PC-3 (cell line): ENCODE measurements at regions not wholly inside any gene's neighbourhood (a gene's known extent, or its start where the extent isn't known, plus 50 kb on each side); places are given as distances from the start of the nearest gene placed in this dataset.

Source experiments
- ATAC-seq: fragments of 200-7000 bp; cut with Tn5 transposase; 2 replicates; pipeline ENCODE4 v1.9.1; 2020; ENCODE audit warnings: mild to moderate bottlenecking, moderate library complexity
- BruUV-seq: library from RNA; stranded (reverse); fragments of 400-500 nt; replicated peaks from 2 replicates; lab custom pipeline; 2021; lab: Mats Ljungman, UMichigan
- CTCF ChIA-PET: fragments of 300-600 bp; sonication (Branson Sonifier 250); formaldehyde crosslinking; loops from one replicate; lab custom pipeline; 2022; ENCODE audit warnings: antibody characterized with exemption; lab: Charles Lee
- POLR2A ChIA-PET: fragments of 300-600 bp; sonication (Branson Sonifier 250); formaldehyde crosslinking; loops from one replicate; lab custom pipeline; 2022; ENCODE audit warnings: antibody characterized with exemption; ENCODE audit not compliant: unreplicated experiment; lab: Charles Lee
- DNase-seq: peaks from one replicate; pipeline ENCODE4 v3.0.0-alpha.2; 2015
- H2AFZ ChIP-seq: fragments of 300-600 bp; sonication (generic); 2 replicates; pipeline ENCODE4 v1.6.0; 2016; ENCODE audit warnings: antibody characterized with exemption, low read length
- H3F3A ChIP-seq: fragments of 300-600 bp; sonication (generic); one replicate; pipeline ENCODE4 v1.6.0; 2017; ENCODE audit warnings: antibody characterized with exemption, low read length, control low read depth, mild to moderate bottlenecking; ENCODE audit not compliant: unreplicated experiment
- H3K27ac ChIP-seq: fragments of 300-600 bp; sonication (generic); 2 replicates; pipeline ENCODE4 v1.5.1; 2016; ENCODE audit warnings: mild to moderate bottlenecking, low read length
- H3K27me3 ChIP-seq: fragments of 300-600 bp; sonication (generic); 2 replicates; pipeline ENCODE4 v1.6.1; 2016; ENCODE audit warnings: low read length, mixed read lengths
- H3K36me3 ChIP-seq: fragments of 300-600 bp; sonication (generic); 2 replicates; pipeline ENCODE4 v1.6.1; 2016; ENCODE audit warnings: low read depth, mixed run types, low read length, mixed read lengths
- H3K4me1 ChIP-seq: fragments of 300-600 bp; sonication (generic); 2 replicates; pipeline ENCODE4 v1.5.1; 2016; ENCODE audit warnings: low read length; ENCODE audit not compliant: insufficient read depth
- H3K4me2 ChIP-seq: fragments of 300-600 bp; sonication (generic); 2 replicates; pipeline ENCODE4 v1.6.0; 2016; ENCODE audit warnings: low read length
- H3K4me3 ChIP-seq: fragments of 300-600 bp; sonication (generic); 2 replicates; pipeline ENCODE4 v1.5.1; 2016; ENCODE audit warnings: mild to moderate bottlenecking, low read length, mixed read lengths
- H3K79me2 ChIP-seq: fragments of 300-600 bp; sonication (generic); 2 replicates; pipeline ENCODE4 v1.6.1; 2017; ENCODE audit warnings: low read length, mixed read lengths
- H3K9ac ChIP-seq: fragments of 300-600 bp; sonication (generic); 2 replicates; pipeline ENCODE4 v1.6.0; 2016; ENCODE audit warnings: mild to moderate bottlenecking, low read length
- H3K9me2 ChIP-seq: fragments of 300-600 bp; sonication (generic); replicated peaks from 2 replicates; pipeline ENCODE4 v1.6.1; 2016; ENCODE audit warnings: mixed run types, low read length, mixed read lengths
- H3K9me3 ChIP-seq: fragments of 300-600 bp; sonication (generic); 2 replicates; pipeline ENCODE4 v1.6.1; 2016; ENCODE audit warnings: low read length, mixed read lengths
- H4K20me1 ChIP-seq: fragments of 300-600 bp; sonication (generic); 2 replicates; pipeline ENCODE4 v1.6.1; 2016; ENCODE audit warnings: low read length, mixed read lengths
- EZH2 ChIP-seq: fragments of 300-600 bp; sonication (generic); IDR thresholded peaks from one replicate; pipeline ENCODE4 v1.6.1; 2017; ENCODE audit warnings: antibody characterized with exemption, mild to moderate bottlenecking, low read length; ENCODE audit not compliant: unreplicated experiment
- EZH2phosphoT487 ChIP-seq: fragments of 300-600 bp; sonication (generic); IDR thresholded peaks from 2 replicates; pipeline ENCODE4 v1.6.1; 2018; ENCODE audit warnings: mild to moderate bottlenecking, antibody characterized with exemption, low read length, borderline replicate concordance
- intact Hi-C: fragments of 100-400 bp; cut with micrococcal nuclease; formaldehyde crosslinking; loops from 2 replicates; pipeline ENCODE4 v1.9.0; 2023
- TF ChIP-seq, protein P1 (sequence below): fragments of 300-600 bp; sonication (generic); conservative IDR thresholded peaks from 2 replicates; pipeline ENCODE4 v1.5.1; 2017; ENCODE audit warnings: antibody characterized with exemption, low read depth, mild to moderate bottlenecking, low read length

DNA sequence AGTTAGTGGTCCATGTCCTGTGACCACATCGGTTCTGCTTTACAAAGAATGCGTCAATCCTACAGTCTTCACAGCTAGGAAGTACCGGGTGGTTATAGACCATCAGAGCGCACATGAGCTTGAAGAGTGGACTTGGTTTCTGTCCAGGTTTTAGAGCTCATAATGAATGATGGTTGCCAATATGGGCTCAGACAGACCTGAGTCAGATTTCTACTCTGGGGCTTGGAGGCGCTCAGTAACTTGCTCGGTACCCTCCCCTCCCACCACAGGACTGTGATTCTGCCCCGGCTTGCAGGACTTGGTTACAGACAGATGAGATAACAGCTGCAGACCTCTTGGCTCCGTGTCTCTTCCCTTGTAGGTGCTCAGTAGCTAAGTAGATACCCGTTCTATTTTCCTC lies 284.7 kb downstream of the TSHZ3 start:
- intact Hi-C loops: no loop called here
- H3K9ac ChIP-seq: no peak overlapping the region
- H3K9me2 ChIP-seq: no peaks in the 10 kb centered on the region
- BruUV-seq: no TSS peak
- H4K20me1 ChIP-seq: no peaks in the 10 kb centered on the region
- no peaks in the 10 kb centered on the region for H3K9me3 ChIP-seq
- ChIA-PET CTCF (no interaction called here), POLR2A (no interaction called here)
- H3K79me2 ChIP-seq: no peaks in the 10 kb centered on the region
- H3K4me3 ChIP-seq: no peak overlapping the region
- H3F3A ChIP-seq: no peaks in the 10 kb centered on the region
- no peaks in the 10 kb centered on the region for H3K36me3 ChIP-seq
- H3K4me2 ChIP-seq: no peak overlapping the region
- no peak overlapping the region for H3K27ac ChIP-seq
- no peak overlapping the region for H2AFZ ChIP-seq
- H3K4me1 ChIP-seq: no peaks in the 10 kb centered on the region
- no peak for ATAC-seq
- TF ChIP-seq EZH2phosphoT487 (no peak), EZH2 (no peak)
- TF ChIP-seq, protein P1, sequence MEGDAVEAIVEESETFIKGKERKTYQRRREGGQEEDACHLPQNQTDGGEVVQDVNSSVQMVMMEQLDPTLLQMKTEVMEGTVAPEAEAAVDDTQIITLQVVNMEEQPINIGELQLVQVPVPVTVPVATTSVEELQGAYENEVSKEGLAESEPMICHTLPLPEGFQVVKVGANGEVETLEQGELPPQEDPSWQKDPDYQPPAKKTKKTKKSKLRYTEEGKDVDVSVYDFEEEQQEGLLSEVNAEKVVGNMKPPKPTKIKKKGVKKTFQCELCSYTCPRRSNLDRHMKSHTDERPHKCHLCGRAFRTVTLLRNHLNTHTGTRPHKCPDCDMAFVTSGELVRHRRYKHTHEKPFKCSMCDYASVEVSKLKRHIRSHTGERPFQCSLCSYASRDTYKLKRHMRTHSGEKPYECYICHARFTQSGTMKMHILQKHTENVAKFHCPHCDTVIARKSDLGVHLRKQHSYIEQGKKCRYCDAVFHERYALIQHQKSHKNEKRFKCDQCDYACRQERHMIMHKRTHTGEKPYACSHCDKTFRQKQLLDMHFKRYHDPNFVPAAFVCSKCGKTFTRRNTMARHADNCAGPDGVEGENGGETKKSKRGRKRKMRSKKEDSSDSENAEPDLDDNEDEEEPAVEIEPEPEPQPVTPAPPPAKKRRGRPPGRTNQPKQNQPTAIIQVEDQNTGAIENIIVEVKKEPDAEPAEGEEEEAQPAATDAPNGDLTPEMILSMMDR: no peak
- H3K27me3 ChIP-seq: no peaks in the 10 kb centered on the region
- no peak for DNase-seq

DNA sequence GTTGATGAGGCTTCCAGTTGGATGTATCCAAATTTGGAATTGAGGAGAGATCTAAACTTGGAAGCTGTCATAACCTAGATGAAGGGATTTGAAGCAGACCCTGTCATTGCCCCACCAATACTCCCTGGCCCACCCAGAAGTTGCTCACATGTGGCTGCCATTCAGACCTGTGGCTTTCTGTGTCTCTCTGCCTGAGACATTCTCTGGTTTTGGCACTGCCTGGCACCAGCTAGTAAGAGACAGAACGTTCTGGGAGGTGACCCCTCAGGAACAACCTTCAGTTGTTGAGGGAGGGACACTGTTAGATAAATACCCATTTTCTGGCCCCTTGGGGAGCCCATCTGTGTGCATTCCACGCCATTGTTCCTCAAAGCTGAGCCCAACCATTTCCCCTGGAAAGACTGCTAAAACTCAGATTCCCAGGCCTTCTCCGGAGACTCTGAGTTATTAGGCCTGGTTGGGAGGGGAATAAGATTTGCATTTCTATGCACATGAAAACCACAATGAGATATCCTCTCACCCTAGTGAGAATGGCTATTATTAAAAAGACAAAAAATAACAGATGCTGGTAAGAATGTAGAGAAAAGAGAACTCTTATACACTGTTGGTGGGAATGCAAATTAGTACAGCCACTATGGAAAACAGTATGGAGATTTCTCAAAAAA lies 290.4 kb downstream of the TSHZ3 start:
- Histone ChIP-seq H3K27ac (no peak overlapping the region), H2AFZ (no peak overlapping the region), H4K20me1 (no peaks in the 10 kb centered on the region), H3F3A (no peaks in the 10 kb centered on the region), H3K4me2 (no peak overlapping the region), H3K36me3 (no peaks in the 10 kb centered on the region), H3K27me3 (no peaks in the 10 kb centered on the region), H3K9me3 (no peaks in the 10 kb centered on the region), H3K79me2 (no peaks in the 10 kb centered on the region), H3K9ac (no peak overlapping the region), H3K9me2 (no peaks in the 10 kb centered on the region), H3K4me3 (no peak overlapping the region), H3K4me1 (no peaks in the 10 kb centered on the region)
- ATAC-seq: no peak
- intact Hi-C loops: no loop called here
- POLR2A ChIA-PET: no interaction called here
- BruUV-seq: no TSS peak
- TF ChIP-seq, protein P1: no peak
- TF ChIP-seq EZH2 (no peak), EZH2phosphoT487 (no peak)
- no peak for DNase-seq
- CTCF ChIA-PET: no interaction called here

DNA sequence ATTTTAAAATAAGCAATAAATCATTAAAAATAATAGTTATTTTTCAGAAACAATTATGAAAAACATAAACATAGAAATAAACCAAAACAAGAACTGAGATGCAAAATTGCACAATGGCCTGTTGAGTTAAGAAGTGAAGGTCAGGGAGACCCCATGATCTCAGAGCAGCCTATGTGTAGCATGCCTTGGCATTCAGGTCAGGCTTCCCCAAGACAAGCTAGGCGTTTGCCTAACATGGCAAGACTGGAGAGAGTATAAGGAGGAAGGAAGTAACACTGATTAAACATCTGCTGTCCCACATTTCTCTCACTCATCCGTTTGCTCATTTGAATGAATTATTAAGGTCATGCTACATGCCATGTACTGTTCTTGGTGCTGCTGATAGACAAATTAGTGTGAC lies 291.8 kb downstream of the TSHZ3 start:
- Histone ChIP-seq H3K79me2 (no peaks in the 10 kb centered on the region), H3K36me3 (no peaks in the 10 kb centered on the region), H3K4me2 (no peak overlapping the region), H3K4me1 (no peaks in the 10 kb centered on the region), H4K20me1 (no peaks in the 10 kb centered on the region), H3K27me3 (no peaks in the 10 kb centered on the region), H2AFZ (no peak overlapping the region), H3K27ac (no peak overlapping the region), H3F3A (no peaks in the 10 kb centered on the region), H3K9me2 (no peaks in the 10 kb centered on the region), H3K9ac (no peak overlapping the region), H3K4me3 (no peak overlapping the region), H3K9me3 (no peaks in the 10 kb centered on the region)
- CTCF ChIA-PET: no interaction called here
- no TSS peak for BruUV-seq
- intact Hi-C loops: no loop called here
- TF ChIP-seq, protein P1: no peak
- no peak for TF ChIP-seq EZH2
- TF ChIP-seq EZH2phosphoT487: no peak
- ATAC-seq (no peak), DNase-seq (no peak)
- POLR2A ChIA-PET: no interaction called here
